H54 (cell line): ENCODE measurements at regions not wholly inside any gene's neighbourhood (a gene's known extent, or its start where the extent isn't known, plus 50 kb on each side); places are given as distances from the start of the nearest gene placed in this dataset.

ENCODE experiments used
- DNase-seq: peaks from one replicate; pipeline ENCODE4 v3.0.0; 2011; ENCODE audit warnings: low spot score, mixed read lengths; ENCODE audit not compliant: insufficient read length
- FAIRE-seq: peaks from 3 replicates; lab custom pipeline; 2011; peaks lifted over from hg19 to GRCh38; lab: Jason Lieb, UNC
- POLR2A ChIP-seq: IDR thresholded peaks from 2 replicates; pipeline ENCODE4 v1.6.1; 2011; ENCODE audit warnings: low read depth, mild to moderate bottlenecking, low read length

DNA sequence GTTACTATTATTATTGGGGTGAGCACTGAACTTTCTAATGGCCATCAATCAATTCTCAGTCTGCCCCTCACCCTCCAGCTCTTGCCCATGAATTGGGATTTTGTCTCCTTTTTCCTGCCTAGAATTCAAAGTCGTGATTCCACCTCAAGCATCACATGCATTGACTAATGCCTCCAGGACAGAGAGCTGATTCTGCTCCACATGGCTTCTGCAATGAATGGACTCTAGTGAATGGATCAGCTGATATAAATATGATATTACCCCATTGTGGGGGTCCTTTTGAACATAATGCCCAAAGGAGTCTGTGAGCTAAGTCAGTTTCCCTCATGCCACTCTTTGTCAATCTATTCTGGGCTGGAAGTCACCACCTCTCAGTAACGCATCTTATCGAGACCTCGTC, 126.4 kb downstream of the OPN5 start:
- no peak for DNase-seq
- no peak for FAIRE-seq
- TF ChIP-seq POLR2A = no peak

DNA sequence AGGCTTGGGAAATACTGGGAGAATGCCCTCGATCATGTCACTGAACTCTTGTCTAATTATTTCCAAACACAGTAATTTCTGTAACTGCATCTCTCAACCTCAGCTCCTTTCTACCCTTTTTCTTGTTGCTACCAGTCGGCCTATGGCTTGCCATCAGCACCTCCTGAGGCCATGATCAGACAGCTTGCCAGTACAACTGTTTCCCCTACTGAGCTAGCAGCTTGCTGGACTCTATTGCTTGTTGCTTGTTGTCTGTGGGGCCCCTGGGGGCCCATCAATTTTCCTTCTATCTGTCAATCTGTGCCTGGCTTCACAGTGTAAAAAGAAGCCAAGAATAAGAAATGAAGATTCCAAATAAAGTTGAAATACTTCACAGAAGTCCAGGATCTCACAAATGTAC, 123.9 kb downstream of the OPN5 start:
- no peak for TF ChIP-seq POLR2A
- DNase-seq (no peak), FAIRE-seq (no peak)

DNA sequence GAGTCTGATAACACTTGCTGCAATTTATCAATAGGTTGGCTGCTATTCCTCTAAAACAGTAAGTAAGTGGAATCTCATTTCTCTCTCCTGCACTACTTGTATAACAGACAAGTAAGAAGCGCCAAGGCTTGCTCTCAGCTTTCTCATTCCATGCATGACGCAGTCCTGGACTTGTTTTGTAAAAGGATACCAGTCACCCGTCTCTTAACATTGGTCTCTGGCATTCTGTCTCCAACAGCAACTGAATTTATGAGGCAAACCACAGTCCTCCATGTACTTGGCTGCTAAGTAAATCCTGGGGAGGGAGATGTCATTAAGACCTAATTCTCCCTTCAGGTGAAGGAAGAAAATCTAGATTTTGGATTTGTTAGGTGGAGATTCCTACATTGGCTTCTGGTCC, 115.4 kb downstream of the OPN5 start:
- DNase-seq (no peak), FAIRE-seq (no peak)
- TF ChIP-seq POLR2A = no peak

DNA sequence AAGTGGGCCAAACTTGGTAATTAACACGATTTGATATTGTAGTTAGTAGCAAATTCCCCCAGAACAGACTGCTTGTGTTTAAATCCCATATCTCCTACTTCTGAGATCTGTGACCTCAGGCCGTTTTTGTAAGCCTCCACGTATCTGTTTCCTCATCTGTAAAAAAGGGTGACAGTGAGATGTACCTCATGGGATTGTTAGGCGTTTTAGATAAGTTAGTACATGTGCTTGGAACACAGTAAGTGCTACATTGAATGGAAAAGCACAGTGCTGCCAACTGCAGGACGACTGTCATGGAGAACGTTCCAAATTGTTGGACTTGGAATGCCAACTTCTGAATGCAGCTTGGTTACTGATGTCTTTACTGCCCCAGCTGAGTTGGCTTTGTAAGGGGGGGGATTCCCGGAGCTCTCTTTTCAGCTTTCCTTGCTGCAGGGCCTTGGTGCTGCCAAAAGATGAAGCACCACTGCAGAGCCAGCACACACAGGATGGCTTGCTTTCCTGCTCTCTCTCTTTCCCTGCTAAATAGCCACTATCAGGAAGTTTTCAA, 108.6 kb downstream of the OPN5 start:
- DNase-seq (no peak), FAIRE-seq (no peak)
- no peak for TF ChIP-seq POLR2A

DNA sequence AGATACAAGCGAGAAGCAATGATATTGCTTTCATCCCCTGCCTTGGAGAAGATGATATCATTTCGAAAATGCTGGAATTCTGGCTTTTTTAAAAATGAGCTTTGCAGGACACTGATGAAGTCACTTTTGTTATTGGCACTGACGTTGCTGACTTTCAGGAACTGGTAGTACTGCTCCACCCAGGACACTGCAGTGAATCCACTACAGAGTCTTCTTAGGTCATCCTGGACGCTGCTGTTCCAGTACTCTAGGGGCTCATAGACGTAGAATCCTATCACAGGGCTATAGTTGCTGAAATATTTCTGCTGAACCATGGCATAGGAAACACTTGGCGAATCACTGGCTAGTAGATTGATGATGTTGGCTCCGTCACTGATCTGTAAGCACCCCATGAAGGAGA, 97.2 kb downstream of the OPN5 start:
- no peak for TF ChIP-seq POLR2A
- DNase-seq (no peak), FAIRE-seq (no peak)
